PC-9 (cell line): ENCODE measurements at regions not wholly inside any gene's neighbourhood (a gene's known extent, or its start where the extent isn't known, plus 50 kb on each side); places are given as distances from the start of the nearest gene placed in this dataset.

Source experiments
- BruUV-seq: library from RNA; stranded (reverse); fragments of 400-500 nt; replicated peaks from 2 replicates; lab custom pipeline; 2021; lab: Mats Ljungman, UMichigan
- CTCF ChIA-PET: fragments of 300-600 bp; sonication (Branson Sonifier 250); formaldehyde crosslinking; loops from one replicate; lab custom pipeline; 2022; ENCODE audit warnings: antibody characterized with exemption; lab: Charles Lee
- POLR2A ChIA-PET: fragments of 300-600 bp; sonication (Branson Sonifier 250); formaldehyde crosslinking; loops from one replicate; lab custom pipeline; 2022; ENCODE audit warnings: antibody characterized with exemption; ENCODE audit not compliant: unreplicated experiment; lab: Charles Lee
- DNase-seq, 2 experiments: peaks; one replicate each; pipeline versions ENCODE4 v3.0.0 to v3.0.0-alpha.2; 2015 to 2022; ENCODE audit warnings: mixed read lengths in 1 of 2
- H2AFZ ChIP-seq: fragments of 200-600 bp; sonication (generic); 2 replicates; pipeline ENCODE4 v1.8.1; 2017; ENCODE audit warnings: antibody characterized with exemption
- H3F3A ChIP-seq: fragments of 200-600 bp; sonication (generic); 2 replicates; pipeline ENCODE4 v1.8.1; 2017; ENCODE audit warnings: antibody characterized with exemption, mild to moderate bottlenecking, low read depth; ENCODE audit not compliant: insufficient read depth
- H3K27ac ChIP-seq: fragments of 200-600 bp; sonication (generic); 2 replicates; pipeline ENCODE4 v1.6.1; 2016; ENCODE audit warnings: mixed run types
- H3K27me3 ChIP-seq: fragments of 200-600 bp; sonication (generic); 2 replicates; pipeline ENCODE4 v1.6.1; 2016; ENCODE audit warnings: low read depth, mixed run types; ENCODE audit not compliant: insufficient read depth
- H3K36me3 ChIP-seq: fragments of 200-600 bp; sonication (generic); 2 replicates; pipeline ENCODE4 v1.6.1; 2016; ENCODE audit warnings: low read depth, mixed run types
- H3K4me1 ChIP-seq: fragments of 200-600 bp; sonication (generic); replicated peaks from 2 replicates; pipeline ENCODE4 v1.6.1; 2016; ENCODE audit warnings: mixed run types; ENCODE audit not compliant: insufficient read depth
- H3K4me2 ChIP-seq: fragments of 200-600 bp; sonication (generic); 2 replicates; pipeline ENCODE4 v1.6.1; 2017; ENCODE audit warnings: mixed run types
- H3K4me3 ChIP-seq: fragments of 200-600 bp; sonication (generic); 2 replicates; pipeline ENCODE4 v1.6.1; 2016; ENCODE audit warnings: mixed run types
- H3K79me2 ChIP-seq: fragments of 200-600 bp; sonication (generic); 2 replicates; pipeline ENCODE4 v1.6.1; 2017; ENCODE audit warnings: low read depth, mixed run types
- H3K9me2 ChIP-seq: fragments of 200-600 bp; sonication (generic); 2 replicates; pipeline ENCODE4 v1.8.1; 2017; ENCODE audit warnings: mild to moderate bottlenecking; ENCODE audit not compliant: insufficient read depth
- H3K9me3 ChIP-seq: fragments of 200-600 bp; sonication (generic); 2 replicates; pipeline ENCODE4 v1.8.1; 2016; ENCODE audit warnings: low read depth; ENCODE audit not compliant: insufficient read depth
- H4K20me1 ChIP-seq: fragments of 200-600 bp; sonication (generic); 2 replicates; pipeline ENCODE4 v1.8.1; 2017; ENCODE audit not compliant: insufficient read depth
- CTCF ChIP-seq: fragments of 200-600 bp; sonication (generic); conservative IDR thresholded peaks from 2 replicates; pipeline ENCODE4 v1.6.1; 2017; ENCODE audit warnings: mixed run types, antibody characterized with exemption, mild to moderate bottlenecking, moderate library complexity
- EZH2 ChIP-seq: fragments of 200-600 bp; sonication (generic); IDR thresholded peaks from 2 replicates; pipeline ENCODE4 v1.8.0; 2017; ENCODE audit warnings: antibody characterized with exemption, low read depth
- intact Hi-C: fragments of 100-400 bp; cut with micrococcal nuclease; formaldehyde crosslinking; loops from one replicate; pipeline ENCODE4 v1.10.0; 2022; ENCODE audit not compliant: unreplicated experiment

- BruUV-seq, result no TSS peak
These were observed 166.5 kb upstream of the MYLIP start for GRCh38 chr6:15962449-15962764.

GRCh38 chr6:15961635-15962448 is 167.0 kb upstream of the MYLIP start:
- Histone ChIP-seq H3K9me2 (no peaks in the 10 kb centered on the region), H3K4me3 (no peak overlapping the region), H3K9me3 (no peaks in the 10 kb centered on the region), H3K27ac (no peak overlapping the region), H3K36me3 (no peaks in the 10 kb centered on the region), H4K20me1 (no peaks in the 10 kb centered on the region), H3K79me2 (no peaks in the 10 kb centered on the region), H3K27me3 (peaks cover 57% of the 10 kb centered on the region), H3K4me1 (no peaks in the 10 kb centered on the region), H3F3A (no peaks in the 10 kb centered on the region), H2AFZ (no peak overlapping the region), H3K4me2 (no peak overlapping the region)
- BruUV-seq, result no TSS peak
- ChIA-PET POLR2A (no interaction called here), CTCF (no interaction called here)
- intact Hi-C loops, result no loop called here
- TF ChIP-seq CTCF (no peak), EZH2 (no peak)
- DNase-seq, result no peak

More at GRCh38 chr6:15962449-15962764, 166.5 kb upstream of the MYLIP start:
- no peaks in the 10 kb centered on the region for H3K79me2 ChIP-seq
- intact Hi-C loops, result no loop called here
- no peaks in the 10 kb centered on the region for H3K4me1 ChIP-seq
- H3F3A ChIP-seq, result no peaks in the 10 kb centered on the region
- H3K36me3 ChIP-seq, result no peaks in the 10 kb centered on the region
- ChIA-PET CTCF (no interaction called here), POLR2A (no interaction called here)
- H3K9me2 ChIP-seq, result no peaks in the 10 kb centered on the region
- no peaks in the 10 kb centered on the region for H3K9me3 ChIP-seq
- H3K4me3 ChIP-seq, result no peak overlapping the region
- H3K27ac ChIP-seq, result no peak overlapping the region
- H3K4me2 ChIP-seq, result no peak overlapping the region
- TF ChIP-seq EZH2 (no peak), CTCF (no peak)
- peaks cover 62% of the 10 kb centered on the region for H3K27me3 ChIP-seq
- H4K20me1 ChIP-seq, result no peaks in the 10 kb centered on the region
- no peak overlapping the region for H2AFZ ChIP-seq
- no peak for DNase-seq

- no peak overlapping the region for H2AFZ ChIP-seq
- no peaks in the 10 kb centered on the region for H3K79me2 ChIP-seq
- no TSS peak for BruUV-seq
- TF ChIP-seq EZH2 (no peak), CTCF (no peak)
- no peak for DNase-seq
- intact Hi-C loops, result no loop called here
- H3K4me3 ChIP-seq, result no peak overlapping the region
- no peaks in the 10 kb centered on the region for H3K9me2 ChIP-seq
- ChIA-PET POLR2A (no interaction called here), CTCF (no interaction called here)
- H3K27ac ChIP-seq, result no peak overlapping the region
- H3K36me3 ChIP-seq, result no peaks in the 10 kb centered on the region
- no peaks in the 10 kb centered on the region for H3K4me1 ChIP-seq
- no peaks in the 10 kb centered on the region for H3F3A ChIP-seq
- H3K27me3 ChIP-seq, result peaks cover 56% of the 10 kb centered on the region
- no peaks in the 10 kb centered on the region for H4K20me1 ChIP-seq
- H3K9me3 ChIP-seq, result no peaks in the 10 kb centered on the region
- no peak overlapping the region for H3K4me2 ChIP-seq
These were observed 167.9 kb upstream of the MYLIP start for GRCh38 chr6:15960740-15961634.
